ENCODE measurements at regions not wholly inside any gene's neighbourhood (a gene's known extent, or its start where the extent isn't known, plus 50 kb on each side); places are given as distances from the start of the nearest gene placed in this dataset.

DNA sequence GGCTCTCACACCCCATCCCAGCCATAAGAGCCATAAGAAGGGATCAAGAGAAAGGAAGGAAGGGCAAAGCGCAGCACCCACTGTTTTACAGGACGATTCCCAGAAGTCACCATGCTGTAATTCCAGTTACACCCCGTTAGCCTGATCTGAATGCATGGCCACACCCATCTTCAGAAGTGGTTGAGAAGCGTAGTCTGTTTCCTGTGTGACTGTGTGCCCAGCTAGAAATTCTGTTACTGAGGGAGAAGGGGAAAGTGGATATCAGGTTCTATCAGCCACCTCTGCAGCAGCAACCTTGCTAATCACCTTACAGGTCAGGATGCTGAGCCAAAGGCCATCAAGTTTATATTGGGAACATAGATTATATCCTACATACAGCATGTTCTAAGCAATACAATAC is 260.0 kb downstream of the ABHD5 start:
- DNase-seq (ENCODE audit: low read depth), result no peak

DNA sequence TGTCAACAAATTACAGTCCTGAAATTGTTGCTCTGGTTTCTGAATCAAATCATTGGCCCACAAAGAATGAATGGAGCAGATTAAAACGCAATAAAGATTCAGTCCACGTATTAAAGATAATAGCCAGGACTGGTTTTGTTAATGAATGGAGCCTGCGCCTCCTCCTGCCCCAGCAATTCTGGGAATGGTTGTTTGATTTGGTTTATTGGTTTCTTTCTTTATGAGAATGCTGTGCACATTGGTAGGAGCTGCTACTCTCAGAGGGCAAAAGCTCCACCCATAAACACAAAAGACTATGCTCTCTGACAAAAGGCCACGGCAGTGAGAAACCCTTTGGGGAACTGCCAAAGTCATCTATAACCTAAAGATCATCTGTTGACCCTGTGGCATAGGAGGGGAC is 261.1 kb downstream of the ABHD5 start:
- DNase-seq (ENCODE audit: low read depth), result no peak

DNA sequence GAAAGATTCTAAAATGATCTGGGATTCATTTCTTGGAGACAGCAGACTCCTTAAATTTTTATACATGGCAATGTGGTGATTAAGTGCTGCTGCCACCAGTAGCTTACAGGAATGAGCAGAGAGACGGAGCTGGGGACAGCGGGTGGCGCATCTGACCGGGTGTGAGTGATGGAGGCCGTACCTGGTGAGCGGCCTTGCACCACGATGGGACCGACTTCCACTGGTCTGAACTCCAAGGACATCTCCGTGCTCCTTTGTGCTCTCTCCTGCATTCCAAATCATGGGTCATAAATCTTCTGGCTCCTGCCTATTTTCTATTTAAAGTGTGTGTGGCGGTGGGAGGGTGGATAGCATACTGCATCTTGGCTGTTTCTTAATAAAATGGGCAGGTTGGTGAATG is 262.6 kb downstream of the ABHD5 start:
- DNase-seq (ENCODE audit: low read depth), result no peak

DNA sequence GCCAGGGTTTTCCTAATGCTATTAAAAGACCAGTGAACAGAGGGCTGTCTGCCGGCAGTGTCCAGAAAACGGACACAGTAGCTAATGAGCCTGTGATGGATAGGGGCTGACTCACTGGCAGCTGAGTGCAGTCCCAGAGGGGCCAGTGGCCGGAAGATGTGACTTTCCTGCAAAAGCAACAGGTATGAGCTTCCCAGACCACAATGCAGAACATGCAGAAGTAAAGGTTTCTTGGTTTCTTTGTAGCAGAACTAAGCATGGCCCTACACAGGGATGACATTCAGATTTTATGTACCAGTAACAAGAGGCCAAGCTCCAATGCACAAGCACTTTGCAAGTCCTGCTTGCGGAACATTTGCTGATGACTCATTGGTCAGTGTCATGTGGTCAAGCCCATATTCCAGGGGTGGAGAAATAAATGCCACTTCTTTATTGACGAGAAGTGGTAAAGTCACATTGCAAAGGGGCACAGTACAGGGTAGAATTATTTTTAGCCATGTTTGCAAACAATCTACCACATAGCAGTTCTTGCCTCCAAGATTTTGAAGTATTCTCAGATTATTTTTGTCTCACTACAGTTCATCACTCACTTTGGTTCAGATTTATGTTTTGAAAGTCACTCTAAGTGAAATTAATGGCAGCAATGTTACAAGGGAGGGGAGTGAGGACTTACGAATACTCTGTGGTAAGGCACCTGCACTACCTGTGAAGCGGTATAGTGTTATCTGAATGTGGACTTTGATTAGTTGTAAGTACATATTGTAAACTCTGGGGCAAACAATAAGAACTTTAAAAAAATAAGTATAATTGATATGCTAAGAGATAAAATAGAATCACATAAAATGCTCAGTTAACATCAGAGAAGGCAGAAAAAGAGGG is 263.3 kb downstream of the ABHD5 start:
- DNase-seq (ENCODE audit: low read depth), result peak; percentile 80

DNA sequence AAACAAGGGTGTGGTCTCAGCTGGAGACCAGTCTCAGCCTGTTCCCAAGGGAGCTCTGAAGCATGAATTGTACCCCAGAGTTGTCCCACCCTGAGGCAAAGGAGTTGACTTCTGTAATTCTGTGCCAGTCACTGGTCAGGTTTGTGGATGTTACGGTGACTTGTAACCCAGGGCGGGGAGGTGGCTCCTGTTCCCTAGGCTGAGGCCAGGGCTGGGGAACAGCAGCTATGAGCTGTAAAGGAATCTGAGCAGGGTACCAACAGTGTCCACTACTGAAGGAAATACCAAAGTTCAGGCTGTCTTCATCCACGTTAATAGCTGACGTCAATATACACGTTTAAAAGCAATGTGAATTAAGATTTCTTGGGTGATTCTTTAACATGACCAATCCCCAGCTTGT is 266.2 kb downstream of the ABHD5 start:
- no peak for DNase-seq (ENCODE audit: low read depth)

DNA sequence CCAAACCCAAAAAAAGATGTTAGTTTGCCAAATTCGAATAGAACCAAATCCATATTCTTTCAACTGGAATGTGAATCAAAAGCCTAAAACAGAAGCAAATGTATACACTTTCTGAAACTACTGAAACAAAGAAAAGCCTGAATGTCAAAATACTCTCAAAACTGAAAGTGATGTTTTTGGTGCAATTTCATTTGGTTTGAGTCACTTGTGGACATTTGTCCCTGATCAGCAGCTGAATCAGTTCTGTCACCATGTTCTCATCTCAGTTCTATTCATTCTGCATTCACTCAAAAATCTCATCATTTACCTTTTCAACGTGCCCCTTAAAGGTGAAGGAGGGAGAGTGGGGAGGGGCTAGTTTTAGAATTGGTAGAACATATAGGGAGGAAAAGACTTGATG is 266.8 kb downstream of the ABHD5 start:
- no peak for DNase-seq (ENCODE audit: low read depth)

DNA sequence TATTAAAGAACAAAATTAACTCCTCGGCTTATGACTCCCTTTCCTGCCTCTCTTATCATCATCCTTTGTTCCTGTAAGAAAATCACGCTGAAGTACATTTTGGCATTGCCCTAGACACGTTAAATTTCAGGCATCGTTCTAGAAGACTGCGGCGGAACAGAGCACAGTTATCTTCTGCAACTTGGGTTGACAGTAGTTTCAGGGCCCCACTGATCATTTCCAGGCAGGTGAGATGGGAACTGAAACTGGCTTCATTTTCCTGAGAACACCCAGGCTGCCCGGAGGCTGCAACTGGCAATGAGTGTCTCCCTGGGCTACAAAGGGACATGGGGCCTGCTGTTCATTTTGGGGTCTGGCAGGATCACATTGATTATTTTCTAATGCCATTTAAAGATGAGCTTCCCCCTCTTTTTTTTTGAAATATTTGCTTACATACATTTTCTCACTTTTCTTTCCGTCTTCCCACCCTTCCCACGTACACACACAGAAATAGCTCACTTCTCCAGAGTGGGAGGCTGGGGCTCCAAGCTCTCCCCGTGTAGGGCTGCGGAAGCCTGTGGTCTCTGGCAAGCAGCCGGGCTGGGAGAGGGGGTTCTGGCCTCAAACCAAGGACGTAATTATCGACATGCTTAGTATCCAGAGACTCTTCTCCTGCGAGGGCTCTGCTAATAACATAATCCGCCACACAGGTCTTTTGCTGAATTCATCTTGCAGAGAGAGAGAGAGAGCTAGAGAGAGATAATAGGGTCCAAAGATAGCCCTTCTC is 267.4 kb downstream of the ABHD5 start:
- no peak for DNase-seq (ENCODE audit: low read depth)

DNA sequence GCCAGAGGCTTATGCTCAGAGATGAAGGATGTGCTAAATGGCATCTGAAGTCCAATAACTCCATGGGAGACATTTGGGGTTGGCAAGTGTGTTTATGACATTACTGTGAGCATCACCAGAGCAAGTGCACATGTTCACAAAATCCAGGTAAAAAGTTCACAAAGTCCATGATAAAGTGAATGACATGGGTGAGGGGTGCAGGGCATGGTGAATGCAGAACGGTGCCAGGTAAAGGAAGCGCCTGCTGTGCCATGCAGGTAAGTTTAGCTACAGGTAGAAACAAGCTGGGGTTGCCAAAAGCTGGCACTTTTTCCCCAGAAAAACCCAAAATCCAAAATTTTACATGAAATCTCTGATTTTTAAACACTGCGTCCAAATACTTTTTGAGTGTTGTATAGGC is 268.2 kb downstream of the ABHD5 start:
- DNase-seq (ENCODE audit: low read depth), result no peak

DNA sequence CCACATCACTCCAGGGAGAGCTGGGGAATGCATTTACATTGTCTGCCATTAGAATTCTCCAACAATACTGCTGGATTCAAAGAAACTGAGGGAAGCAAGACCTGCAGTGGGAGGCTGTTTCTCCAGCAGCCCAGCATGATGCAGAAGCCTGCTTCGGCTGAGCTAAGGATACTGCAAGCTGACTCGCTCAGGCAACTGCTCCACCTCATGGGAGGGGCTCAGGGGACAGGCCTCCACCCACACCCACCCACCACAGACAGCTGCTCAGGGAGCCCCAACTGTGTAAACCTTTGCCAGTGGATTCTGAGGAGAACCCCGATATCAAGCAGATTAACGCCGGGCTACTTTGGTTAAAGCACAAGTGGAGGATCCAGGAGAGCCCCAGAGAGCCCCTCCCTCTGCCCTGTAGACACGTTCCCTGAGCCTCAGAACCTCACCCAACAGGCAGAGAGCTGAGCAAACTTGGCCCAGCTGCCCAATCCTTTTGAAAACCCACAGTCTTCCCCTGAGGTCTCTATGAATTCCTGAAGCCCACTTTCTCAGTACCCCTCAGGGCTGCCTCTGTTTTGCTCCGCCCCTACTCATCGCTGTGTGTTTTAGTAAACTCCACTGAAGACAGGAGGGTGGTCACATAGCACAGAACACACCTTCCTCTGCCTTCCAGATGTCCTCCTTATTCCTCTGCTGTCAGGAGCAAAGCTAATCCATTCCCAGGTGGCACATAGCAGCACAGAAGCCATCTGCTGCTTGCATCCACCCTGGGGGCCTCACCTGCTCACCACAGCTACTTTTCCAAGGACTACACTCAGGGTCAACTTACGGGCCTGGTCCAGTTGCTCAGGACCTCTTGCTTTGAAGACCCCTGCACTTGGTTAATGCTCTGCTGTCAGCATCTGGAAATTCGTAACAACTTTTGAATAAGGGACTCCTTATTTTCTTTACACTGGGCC is 269.0 kb downstream of the ABHD5 start:
- DNase-seq (ENCODE audit: low read depth), result no peak

DNA sequence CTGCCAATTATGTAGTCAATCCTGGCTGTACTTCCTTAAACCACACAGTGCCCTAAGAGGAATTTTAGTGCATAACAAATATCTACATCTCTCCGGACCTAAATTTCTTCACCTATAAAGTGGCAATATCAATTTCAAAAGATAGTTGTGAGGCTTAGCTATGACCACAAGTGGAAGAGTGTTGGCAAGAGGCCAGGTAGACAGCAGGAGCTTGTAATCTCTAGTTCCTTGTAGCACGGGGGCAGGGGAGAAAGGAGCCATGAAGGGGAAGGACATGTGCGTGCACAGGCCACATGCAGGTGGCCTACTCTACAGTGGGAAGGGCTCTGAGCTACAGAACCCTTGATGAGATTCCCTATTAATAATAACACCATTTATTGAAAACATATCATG is 269.7 kb downstream of the ABHD5 start:
- peak; percentile 6 for DNase-seq (ENCODE audit: low read depth)

DNA sequence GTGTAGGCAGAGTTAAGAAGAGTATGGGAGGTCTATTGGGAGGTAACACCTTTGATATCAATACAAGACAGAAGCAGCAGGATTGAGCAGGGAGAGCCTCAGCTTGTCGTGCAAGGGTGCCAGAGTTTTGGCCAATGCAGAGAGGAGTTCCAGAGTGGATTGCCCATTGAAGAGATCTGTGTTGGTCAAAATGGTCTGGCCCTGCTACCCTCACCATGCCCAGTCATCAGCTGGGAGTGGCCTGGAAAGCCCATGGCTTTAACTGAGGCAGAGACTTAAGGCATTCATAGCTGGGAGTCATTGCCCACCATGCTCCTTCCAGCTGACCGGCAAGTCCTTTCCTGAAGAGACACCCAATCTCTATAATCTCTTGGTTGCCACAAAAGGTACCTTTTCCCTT is 271.3 kb downstream of the ABHD5 start:
- no peak for DNase-seq (ENCODE audit: low read depth)

DNA sequence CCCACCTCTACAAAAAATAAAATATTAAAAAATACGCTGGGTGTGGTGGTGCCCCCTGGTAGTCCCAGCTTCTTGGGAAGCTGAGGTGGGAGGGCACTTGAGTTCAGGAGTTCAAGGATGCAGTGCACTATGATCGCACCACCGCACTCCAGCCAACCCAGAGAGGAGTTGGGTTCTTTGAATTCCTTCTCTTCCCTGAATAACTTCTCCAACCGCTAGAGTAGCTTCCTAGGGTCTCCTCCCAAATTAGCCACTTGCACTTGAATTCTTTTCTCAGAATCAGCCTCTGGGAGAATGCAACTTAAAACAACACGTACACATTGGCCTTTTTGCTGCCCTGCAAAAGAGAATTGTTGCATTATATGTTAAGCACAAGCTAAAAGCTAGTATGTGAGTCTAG is 272.5 kb downstream of the ABHD5 start:
- DNase-seq (ENCODE audit: low read depth), result no peak

DNA sequence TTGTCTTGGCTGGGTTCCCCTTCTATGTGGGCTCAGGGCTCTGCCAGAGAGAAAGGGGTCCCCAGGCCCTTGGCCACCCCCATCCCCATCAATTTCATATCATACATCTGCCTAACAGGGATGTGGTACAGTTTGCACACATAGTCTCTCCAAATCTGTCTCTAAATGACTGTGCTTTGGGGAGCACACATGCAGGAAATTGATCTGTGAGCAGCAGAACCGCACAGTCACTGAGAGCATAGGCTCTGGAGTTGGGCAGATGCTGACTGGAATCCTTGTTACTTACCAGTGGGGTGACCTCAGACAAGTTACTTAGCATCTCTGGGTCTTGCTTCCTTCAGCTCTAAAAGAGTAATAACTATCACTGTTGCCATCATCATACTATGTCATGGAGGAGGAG is 273.9 kb downstream of the ABHD5 start:
- no peak for DNase-seq (ENCODE audit: low read depth)

DNA sequence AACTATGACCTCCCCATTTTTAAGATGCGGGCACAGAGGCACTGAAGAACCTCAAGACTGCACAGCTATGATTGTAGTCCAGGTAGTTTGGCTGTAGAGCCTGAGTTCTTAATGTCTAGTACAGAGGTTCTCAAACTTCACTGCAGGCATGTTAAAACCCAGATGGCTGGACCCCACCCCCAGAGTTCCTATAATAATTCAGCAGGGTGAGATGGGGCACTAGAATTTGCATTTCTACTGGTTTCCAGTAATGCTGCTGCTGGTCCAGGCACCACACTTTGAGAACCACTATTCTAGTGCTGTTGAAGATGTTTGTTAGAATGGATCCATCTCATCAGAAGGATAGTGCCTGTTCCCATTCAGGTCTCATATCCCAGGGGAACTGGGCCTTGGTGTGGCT is 274.9 kb downstream of the ABHD5 start:
- DNase-seq (ENCODE audit: low read depth), result no peak

DNA sequence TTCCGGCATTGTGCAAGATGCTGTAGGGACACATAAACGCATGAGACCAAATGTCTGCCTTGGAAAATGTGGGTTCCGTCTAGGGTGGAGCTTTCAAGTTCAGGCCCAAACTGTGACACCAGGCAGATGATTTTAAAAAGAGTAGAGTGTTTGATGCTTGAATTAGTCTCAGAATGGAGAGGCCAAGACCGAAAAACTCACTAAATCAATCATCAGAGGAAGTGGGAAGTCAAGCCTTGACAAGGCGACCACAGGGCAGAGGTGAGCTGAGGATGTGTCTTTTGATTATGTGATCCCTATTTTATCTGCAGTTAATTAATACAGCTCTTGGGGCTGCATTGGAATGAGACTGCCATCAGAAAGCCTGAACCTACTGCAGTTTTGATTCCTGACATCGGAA is 275.4 kb downstream of the ABHD5 start:
- DNase-seq (ENCODE audit: low read depth), result no peak

DNA sequence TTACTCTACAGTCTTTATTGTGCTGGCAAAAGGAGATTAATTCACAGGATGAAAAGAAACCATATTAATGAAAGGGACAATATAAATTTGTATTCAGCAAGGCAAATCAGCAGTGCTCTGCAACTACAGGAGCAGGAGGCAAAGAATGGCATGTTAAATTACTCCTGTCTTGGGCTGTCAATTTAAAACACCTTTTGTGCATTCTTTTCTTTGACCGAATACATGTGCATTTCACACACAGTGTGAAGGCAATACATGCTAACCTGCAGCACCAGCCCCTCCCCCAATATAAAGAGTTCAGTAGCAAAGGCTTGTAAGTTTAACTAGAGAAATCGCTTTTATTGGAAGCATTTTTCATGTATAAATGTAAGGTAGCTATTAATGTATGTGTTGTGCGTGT is 275.2 kb upstream of the TOPAZ1 start:
- no peak for DNase-seq (ENCODE audit: low read depth)

DNA sequence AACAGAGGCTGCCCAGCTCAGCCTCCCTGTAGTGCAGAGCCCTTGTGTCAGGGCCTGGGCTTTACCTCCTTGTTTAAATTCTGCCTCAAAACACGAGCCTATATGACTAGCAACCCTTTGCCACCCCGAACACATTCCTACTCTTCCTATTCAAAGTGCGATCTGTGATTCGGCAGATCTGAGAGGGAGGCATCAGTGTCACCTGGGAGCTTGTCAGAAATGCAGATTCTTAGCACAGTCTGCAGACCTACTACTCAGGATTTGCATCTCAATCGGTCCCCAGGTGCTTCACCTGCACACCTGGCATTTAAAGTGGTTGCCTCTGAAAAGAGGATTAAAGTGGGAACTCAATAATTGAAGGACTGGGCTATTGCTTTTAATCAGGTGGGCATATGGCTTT is 273.2 kb upstream of the TOPAZ1 start:
- DNase-seq (ENCODE audit: low read depth), result no peak

DNA sequence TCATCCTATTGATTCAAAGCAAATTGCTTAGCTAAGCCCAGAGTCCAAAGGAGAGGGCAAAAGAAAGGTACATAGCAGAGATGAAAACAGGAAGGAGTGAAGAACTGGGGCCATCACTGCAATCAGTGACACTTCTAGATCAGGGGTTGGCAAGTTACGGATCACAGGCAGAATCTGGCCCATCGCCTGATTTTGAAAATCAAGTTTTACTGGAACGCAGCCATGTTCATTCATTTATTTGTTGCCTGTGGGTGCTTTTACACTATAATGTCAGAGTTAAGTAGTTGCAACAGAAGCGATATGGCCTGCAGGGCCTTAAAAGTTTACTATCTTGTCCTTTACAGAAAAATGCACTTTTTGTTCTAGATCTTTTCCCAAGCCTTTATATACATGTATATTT is 271.7 kb upstream of the TOPAZ1 start:
- no peak for DNase-seq (ENCODE audit: low read depth)

DNA sequence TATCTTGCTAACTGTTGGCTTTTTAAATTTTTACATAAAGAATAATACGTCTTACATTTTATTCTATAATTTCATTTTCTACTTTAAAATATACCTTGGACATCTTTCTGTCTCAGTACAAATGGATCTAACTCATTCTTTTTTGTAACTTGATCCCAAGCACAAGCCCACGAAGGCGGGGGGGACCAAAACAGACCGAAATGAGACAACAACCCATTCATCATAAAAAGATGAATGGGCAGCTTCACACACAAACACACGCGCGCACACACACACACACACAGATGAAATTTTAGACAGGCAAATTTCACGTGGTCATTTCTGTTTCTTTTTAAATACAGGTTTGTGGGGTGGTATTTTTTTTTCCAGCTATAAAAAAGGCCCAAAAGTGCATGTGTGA is 271.3 kb upstream of the TOPAZ1 start:
- no peak for DNase-seq (ENCODE audit: low read depth)

DNA sequence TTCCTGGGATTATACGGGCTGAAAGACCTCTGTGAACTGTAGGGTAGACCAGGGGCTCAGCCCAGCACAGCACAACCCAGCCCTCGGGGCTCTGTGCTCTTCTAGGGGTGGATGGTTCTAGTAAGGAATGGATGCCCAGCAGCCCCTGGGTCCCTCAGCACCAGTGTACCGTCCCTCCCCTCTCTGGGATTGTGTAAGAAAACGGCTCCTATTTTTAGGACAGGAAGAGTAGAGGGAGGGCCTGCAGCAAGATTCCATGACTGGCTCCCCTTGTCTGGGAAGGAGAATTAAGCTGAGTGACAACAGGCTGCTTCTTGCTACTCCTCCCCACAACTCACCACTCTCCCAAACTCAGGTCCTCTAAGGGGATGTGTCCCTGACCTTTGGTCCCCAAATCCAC is 270.8 kb upstream of the TOPAZ1 start:
- DNase-seq (ENCODE audit: low read depth), result no peak

DNA sequence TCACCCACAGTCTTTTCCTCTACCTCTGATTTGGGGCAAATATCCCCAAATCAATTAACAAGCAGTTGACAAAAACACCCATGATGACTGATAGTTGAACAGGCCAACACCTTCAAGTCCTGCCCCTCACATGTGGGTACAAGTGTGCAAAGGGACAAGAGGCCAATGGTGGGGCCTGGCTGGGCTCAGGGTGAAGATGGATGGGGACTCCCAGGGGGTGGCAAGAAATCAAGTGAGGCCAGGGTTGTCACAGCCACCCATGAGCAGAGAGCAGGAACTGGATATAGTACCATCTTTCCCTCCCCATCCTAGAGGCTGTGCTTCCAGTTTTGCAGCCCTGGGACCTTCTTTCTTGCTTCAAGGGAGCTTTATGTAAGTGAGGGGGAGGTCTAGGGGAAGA is 270.2 kb upstream of the TOPAZ1 start:
- DNase-seq (ENCODE audit: low read depth), result no peak

DNA sequence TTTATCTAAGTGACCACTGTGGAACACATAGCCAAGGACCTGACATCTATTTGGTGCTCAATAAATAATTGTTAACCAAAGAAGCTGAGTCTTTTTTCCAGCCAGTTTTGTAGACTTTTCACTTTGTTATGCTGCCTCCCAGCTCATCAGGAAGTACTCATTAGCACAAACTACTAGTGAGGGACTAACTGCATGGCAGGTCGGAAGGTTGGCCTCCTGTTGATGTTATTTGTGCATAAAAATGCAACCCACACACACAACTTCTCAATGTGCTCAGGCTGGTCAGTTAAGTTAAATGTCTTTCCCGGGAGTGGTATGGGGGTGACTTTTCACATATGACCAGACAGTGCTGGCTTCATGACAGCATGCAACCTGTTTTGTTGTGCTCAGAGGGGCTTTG is 263.0 kb upstream of the TOPAZ1 start:
- DNase-seq (ENCODE audit: low read depth), result no peak

Data from M059J (cell line).